Right atrium auricular region (tissue), 2 donors: ENCODE measurements at regions not wholly inside any gene's neighbourhood (a gene's known extent, or its start where the extent isn't known, plus 50 kb on each side); places are given as distances from the start of the nearest gene placed in this dataset.
"Not testable (repeated sequence)": the region's sequence is repeated elsewhere in the genome, so short reads cannot be mapped to it uniquely, and the experiment has no call there.

Source experiments
- DNase-seq: peaks from one replicate; pipeline ENCODE4 v3.0.0-alpha.2; 2019; ENCODE audit warnings: low spot score
- H3K27ac ChIP-seq, 2 donors: fragments of 200-600 bp; sonication (generic); 1 replicate in 1 of 2; 2 replicates in 1 of 2; pipeline ENCODE4 v1.5.1; 2016 to 2019
- H3K27me3 ChIP-seq, 2 donors: fragments of 200-600 bp; sonication (generic); one replicate each; pipeline versions ENCODE4 v1.5.1 to v1.6.0; 2017 to 2019
- H3K36me3 ChIP-seq: fragments of 200-600 bp; sonication (generic); one replicate; pipeline ENCODE4 v1.5.1; 2016
- H3K4me1 ChIP-seq, 2 donors: fragments of 200-600 bp; sonication (generic); one replicate each; pipeline versions ENCODE4 v1.5.1 to v1.6.0; 2017 to 2019
- H3K4me3 ChIP-seq, 2 donors: fragments of 200-600 bp; sonication (generic); 1 replicate in 1 of 2; 2 replicates in 1 of 2; pipeline ENCODE4 v1.5.1; 2017 to 2019; ENCODE audit warnings: mild to moderate bottlenecking in 1 of 2, moderate library complexity in 1 of 2
- H3K9me3 ChIP-seq, 2 donors: fragments of 200-600 bp; sonication (generic); one replicate each; pipeline ENCODE4 v1.5.1; 2019
- TF ChIP-seq, protein P1 (sequence below), 2 donors: fragments of 200-600 bp; sonication (generic); IDR thresholded peaks; one replicate each; pipeline ENCODE4 v1.5.1; 2019; ENCODE audit warnings: antibody characterized with exemption in 2 of 2

DNA sequence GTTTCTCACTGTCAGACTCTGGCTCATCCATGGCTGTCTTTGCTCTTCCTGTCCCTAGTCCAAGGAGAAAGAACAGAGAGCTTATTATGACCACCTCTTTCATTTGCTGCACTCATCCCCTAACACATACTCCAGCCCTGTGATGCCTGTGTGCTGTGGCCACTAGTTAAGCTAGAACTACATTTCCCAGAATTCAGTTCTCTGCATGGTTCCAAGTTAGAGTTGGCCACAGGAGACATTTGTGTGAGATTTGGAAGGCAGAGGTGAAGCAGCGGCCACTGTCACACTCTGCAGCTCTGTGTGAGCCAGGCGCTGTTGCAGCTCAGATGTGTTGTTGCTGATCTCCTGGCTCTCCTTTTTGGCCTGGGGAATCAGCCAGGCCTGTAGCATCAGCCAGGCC lies 188.2 kb upstream of the ATP6AP2 start:
- Histone ChIP-seq H3K27me3 (no peaks in the 10 kb centered on the region), H3K4me1 (no peaks in the 10 kb centered on the region), H3K4me3 (no peak overlapping the region), H3K36me3 (no peaks in the 10 kb centered on the region), H3K27ac (no peak overlapping the region), H3K9me3 (peaks cover 0 to 11% of the 10 kb centered on the region in 2 donors)
- TF ChIP-seq, protein P1, sequence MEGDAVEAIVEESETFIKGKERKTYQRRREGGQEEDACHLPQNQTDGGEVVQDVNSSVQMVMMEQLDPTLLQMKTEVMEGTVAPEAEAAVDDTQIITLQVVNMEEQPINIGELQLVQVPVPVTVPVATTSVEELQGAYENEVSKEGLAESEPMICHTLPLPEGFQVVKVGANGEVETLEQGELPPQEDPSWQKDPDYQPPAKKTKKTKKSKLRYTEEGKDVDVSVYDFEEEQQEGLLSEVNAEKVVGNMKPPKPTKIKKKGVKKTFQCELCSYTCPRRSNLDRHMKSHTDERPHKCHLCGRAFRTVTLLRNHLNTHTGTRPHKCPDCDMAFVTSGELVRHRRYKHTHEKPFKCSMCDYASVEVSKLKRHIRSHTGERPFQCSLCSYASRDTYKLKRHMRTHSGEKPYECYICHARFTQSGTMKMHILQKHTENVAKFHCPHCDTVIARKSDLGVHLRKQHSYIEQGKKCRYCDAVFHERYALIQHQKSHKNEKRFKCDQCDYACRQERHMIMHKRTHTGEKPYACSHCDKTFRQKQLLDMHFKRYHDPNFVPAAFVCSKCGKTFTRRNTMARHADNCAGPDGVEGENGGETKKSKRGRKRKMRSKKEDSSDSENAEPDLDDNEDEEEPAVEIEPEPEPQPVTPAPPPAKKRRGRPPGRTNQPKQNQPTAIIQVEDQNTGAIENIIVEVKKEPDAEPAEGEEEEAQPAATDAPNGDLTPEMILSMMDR (IDR thresholded peaks at IDR 0.05): no peak
- DNase-seq: no peak

DNA sequence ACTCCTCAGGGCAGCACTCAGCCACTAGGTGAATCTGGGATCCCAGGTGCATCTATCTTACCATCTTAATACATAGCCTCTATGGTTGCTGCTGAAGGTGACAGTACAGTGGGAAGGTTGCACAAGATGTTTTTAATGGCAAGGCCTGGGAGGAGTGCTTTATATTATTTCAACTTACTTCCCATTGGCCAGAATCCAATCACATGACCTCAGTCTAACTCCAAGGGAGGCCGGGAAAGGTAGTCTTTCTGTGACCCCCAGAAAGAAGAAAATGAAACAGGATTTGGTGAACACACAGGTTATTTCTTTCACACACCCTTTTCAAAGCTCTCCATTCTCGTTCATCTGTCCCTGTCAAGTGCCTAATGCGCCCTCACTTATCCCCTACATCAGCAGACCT lies 189.1 kb upstream of the ATP6AP2 start:
- TF ChIP-seq, protein P1 (IDR thresholded peaks at IDR 0.05): no peak
- Histone ChIP-seq H3K4me3 (no peak overlapping the region), H3K4me1 (no peaks in the 10 kb centered on the region), H3K36me3 (no peaks in the 10 kb centered on the region), H3K9me3 (peaks cover 0 to 1% of the 10 kb centered on the region in 2 donors), H3K27me3 (no peaks in the 10 kb centered on the region), H3K27ac (no peak overlapping the region)
- DNase-seq: no peak

DNA sequence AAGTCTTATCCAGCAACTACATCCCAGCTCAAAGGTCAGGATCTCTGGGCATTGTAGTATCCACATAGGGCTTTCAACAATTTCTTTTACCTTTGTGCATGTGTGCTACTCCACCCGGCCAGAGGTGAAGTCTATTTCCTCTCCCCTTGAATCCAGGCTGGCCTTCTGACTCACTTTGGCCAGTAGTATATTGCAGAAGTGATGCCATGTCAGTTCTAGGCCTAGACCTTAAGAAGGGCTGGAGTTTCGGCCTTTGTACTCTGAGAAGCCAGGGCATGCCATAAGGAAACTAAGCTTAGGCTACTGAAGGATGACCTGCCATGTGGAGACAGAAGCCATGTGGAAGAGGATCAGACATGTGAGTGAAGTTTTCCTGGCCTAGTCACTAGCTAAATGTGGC lies 191.2 kb upstream of the ATP6AP2 start:
- no peaks in the 10 kb centered on the region for H3K9me3 ChIP-seq
- TF ChIP-seq, protein P1 (IDR thresholded peaks at IDR 0.05): no peak
- DNase-seq: no peak
- no peaks in the 10 kb centered on the region for H3K36me3 ChIP-seq
- H3K4me1 ChIP-seq: no peaks in the 10 kb centered on the region
- H3K27me3 ChIP-seq: no peaks in the 10 kb centered on the region
- no peak overlapping the region for H3K27ac ChIP-seq
- no peak overlapping the region for H3K4me3 ChIP-seq

DNA sequence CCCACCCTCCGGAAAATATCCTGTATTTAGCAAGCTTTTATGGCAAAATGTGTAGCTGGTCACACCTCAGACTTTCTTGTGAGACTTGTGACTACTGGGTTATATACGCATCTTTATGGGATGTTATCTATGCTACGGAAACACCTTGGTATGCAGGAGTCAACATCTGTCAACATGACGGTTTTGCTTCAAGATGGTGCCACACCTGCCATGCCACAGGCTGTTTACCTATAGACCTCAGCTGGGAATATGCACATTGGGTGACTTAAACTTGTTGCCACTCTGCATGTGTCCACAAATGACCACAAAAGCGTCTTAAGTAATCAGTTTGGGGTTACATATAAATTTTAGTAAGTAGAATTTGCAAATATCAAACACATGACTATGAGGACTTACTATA lies 192.3 kb upstream of the ATP6AP2 start:
- no peak for DNase-seq

DNA sequence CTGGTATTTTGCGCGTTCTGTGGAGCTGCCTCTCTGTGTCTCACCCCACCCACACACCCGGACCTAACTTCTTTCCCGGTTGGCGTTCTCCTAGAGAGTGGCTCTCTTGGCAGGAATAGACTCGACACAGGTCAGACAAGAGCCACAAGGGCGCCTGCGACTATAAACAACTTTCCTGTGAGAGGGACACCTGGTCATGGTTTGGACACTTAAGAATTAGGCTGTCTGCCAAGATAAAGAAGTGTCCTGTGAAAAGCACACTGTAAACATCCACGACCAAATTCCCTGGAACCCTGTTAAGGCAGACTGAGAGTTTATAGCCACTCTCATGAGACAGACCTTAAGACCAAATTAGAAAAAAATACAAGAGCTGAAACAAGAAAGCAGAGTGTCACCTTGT lies 192.9 kb upstream of the ATP6AP2 start:
- H3K4me3 ChIP-seq, H3K36me3 ChIP-seq, H3K27ac ChIP-seq, H3K4me1 ChIP-seq, DNase-seq, H3K27me3 ChIP-seq, H3K9me3 ChIP-seq: not testable (repeated sequence)

More for the DNA sequence above, 192.3 kb upstream of the ATP6AP2 start:
- H3K4me3 ChIP-seq: no peak overlapping the region
- TF ChIP-seq, protein P1 (IDR thresholded peaks at IDR 0.05): no peak
- no peaks in the 10 kb centered on the region for H3K27me3 ChIP-seq
- no peaks in the 10 kb centered on the region for H3K36me3 ChIP-seq
- H3K27ac ChIP-seq: no peak overlapping the region
- no peaks in the 10 kb centered on the region for H3K4me1 ChIP-seq
- H3K9me3 ChIP-seq: no peaks in the 10 kb centered on the region

DNA sequence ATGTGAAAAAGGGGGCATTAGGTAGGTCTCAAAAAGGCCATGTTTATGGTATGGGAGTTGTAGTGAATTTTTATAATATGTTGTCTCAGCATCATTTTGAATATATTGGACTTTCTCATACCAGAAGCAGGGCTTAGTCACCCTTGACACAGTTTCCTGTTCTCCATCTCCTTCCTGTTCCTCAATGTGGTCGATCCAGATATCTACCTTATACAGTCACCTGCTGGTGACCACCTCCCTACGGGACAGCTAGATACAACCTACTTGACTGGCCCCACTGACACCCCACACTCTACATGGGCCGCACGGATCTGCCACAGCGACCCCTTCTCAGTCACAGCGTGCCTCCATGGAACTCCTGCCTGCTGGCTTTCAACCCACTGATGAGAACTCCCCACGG lies 193.5 kb upstream of the ATP6AP2 start:
- not testable (repeated sequence) for H3K27me3 ChIP-seq, H3K36me3 ChIP-seq, H3K4me3 ChIP-seq, H3K9me3 ChIP-seq, DNase-seq, H3K4me1 ChIP-seq, H3K27ac ChIP-seq

DNA sequence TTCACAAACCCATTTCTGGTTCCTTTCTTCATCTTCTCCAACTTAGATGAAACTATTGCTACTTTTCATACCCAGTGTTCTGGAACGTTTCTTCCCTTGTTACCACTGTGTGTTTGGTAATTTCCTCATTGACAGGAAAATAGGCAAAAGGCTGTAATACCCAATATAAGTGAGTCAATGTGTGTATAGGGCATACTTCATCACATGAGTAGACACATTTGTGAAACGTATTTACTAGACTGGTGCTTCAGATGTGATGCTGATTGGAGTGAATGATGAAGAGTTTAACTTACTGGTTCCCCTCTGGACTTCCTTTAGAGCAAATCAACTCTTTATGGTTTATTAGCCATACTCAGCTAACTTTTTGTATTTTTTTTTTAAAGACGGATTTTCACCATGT lies 195.1 kb upstream of the ATP6AP2 start:
- Histone ChIP-seq H3K9me3 (no peaks in the 10 kb centered on the region), H3K27ac (no peak overlapping the region), H3K36me3 (no peaks in the 10 kb centered on the region), H3K4me1 (no peaks in the 10 kb centered on the region), H3K4me3 (no peak overlapping the region), H3K27me3 (no peaks in the 10 kb centered on the region)
- TF ChIP-seq, protein P1 (IDR thresholded peaks at IDR 0.05): no peak
- DNase-seq: no peak
